ENCODE measurements at regions not wholly inside any gene's neighbourhood (a gene's known extent, or its start where the extent isn't known, plus 50 kb on each side); places are given as distances from the start of the nearest gene placed in this dataset.
A peak's percentile ranks its signal among the peaks of the same experiment; 100 is the strongest.

GRCh38 chr18:27752944-27753343 is 424.0 kb downstream of the CDH2 start:
- DNase-seq (ENCODE audit: low spot score), result no peak

- DNase-seq (ENCODE audit: low spot score), result no peak
These were observed 426.0 kb downstream of the CDH2 start for GRCh38 chr18:27750923-27751322.

GRCh38 chr18:27750014-27750413 is 426.9 kb downstream of the CDH2 start:
- no peak for DNase-seq (ENCODE audit: low spot score)

- DNase-seq (ENCODE audit: low spot score), result no peak
These were observed 427.7 kb downstream of the CDH2 start for GRCh38 chr18:27749194-27749593.

- DNase-seq (ENCODE audit: low spot score), result no peak
These were observed 430.7 kb downstream of the CDH2 start for GRCh38 chr18:27746241-27746640.

GRCh38 chr18:27735117-27735516 is 441.8 kb downstream of the CDH2 start:
- DNase-seq (ENCODE audit: low spot score), result no peak

GRCh38 chr18:27731211-27731610 is 445.7 kb downstream of the CDH2 start:
- no peak for DNase-seq (ENCODE audit: low spot score)

GRCh38 chr18:27728659-27729058 is 448.3 kb downstream of the CDH2 start:
- no peak for DNase-seq (ENCODE audit: low spot score)

- no peak for DNase-seq (ENCODE audit: low spot score)
These were observed 452.6 kb downstream of the CDH2 start for GRCh38 chr18:27724362-27724761.

- no peak for DNase-seq (ENCODE audit: low spot score)
These were observed 453.8 kb downstream of the CDH2 start for GRCh38 chr18:27723168-27723567.

- no peak for DNase-seq (ENCODE audit: low spot score)
These were observed 457.2 kb downstream of the CDH2 start for GRCh38 chr18:27719680-27720079.

GRCh38 chr18:27717816-27718215 is 459.1 kb downstream of the CDH2 start:
- no peak for DNase-seq (ENCODE audit: low spot score)

- DNase-seq (ENCODE audit: low spot score), result no peak
These were observed 459.7 kb downstream of the CDH2 start for GRCh38 chr18:27717250-27717649.

GRCh38 chr18:27715751-27716150 is 461.2 kb downstream of the CDH2 start:
- no peak for DNase-seq (ENCODE audit: low spot score)

GRCh38 chr18:27713738-27714095 is 463.2 kb downstream of the CDH2 start:
- DNase-seq (ENCODE audit: low spot score), result no peak

GRCh38 chr18:27713037-27713737 is 463.7 kb downstream of the CDH2 start:
- no peak for DNase-seq (ENCODE audit: low spot score)

GRCh38 chr18:27712066-27712465 is 464.9 kb downstream of the CDH2 start:
- DNase-seq (ENCODE audit: low spot score), result peak; percentile 51

- no peak for DNase-seq (ENCODE audit: low spot score)
These were observed 465.5 kb downstream of the CDH2 start for GRCh38 chr18:27711382-27711781.

- no peak for DNase-seq (ENCODE audit: low spot score)
These were observed 467.6 kb downstream of the CDH2 start for GRCh38 chr18:27709344-27709743.

GRCh38 chr18:27707201-27707600 is 469.7 kb downstream of the CDH2 start:
- no peak for DNase-seq (ENCODE audit: low spot score)

- DNase-seq (ENCODE audit: low spot score), result no peak
These were observed 472.1 kb downstream of the CDH2 start for GRCh38 chr18:27704736-27705361.

GRCh38 chr18:27699137-27699536 is 477.8 kb downstream of the CDH2 start:
- no peak for DNase-seq (ENCODE audit: low spot score)

GRCh38 chr18:27696148-27696547 is 480.8 kb downstream of the CDH2 start:
- DNase-seq (ENCODE audit: low spot score), result no peak

- DNase-seq (ENCODE audit: low spot score), result no peak
These were observed 481.4 kb downstream of the CDH2 start for GRCh38 chr18:27695503-27695902.
